T-helper 2 cell treated with Interferon-gamma antibody and Interleukin-4, amounts not matched to agents 100 ng/mL and 5 ng/mL, for 36 hours (primary cell): ENCODE measurements at regions not wholly inside any gene's neighbourhood (a gene's known extent, or its start where the extent isn't known, plus 50 kb on each side); places are given as distances from the start of the nearest gene placed in this dataset.
"Not testable (repeated sequence)": the region's sequence is repeated elsewhere in the genome, so short reads cannot be mapped to it uniquely, and the experiment has no call there.

Source experiments
- intact Hi-C: fragments of 100-400 bp; cut with micrococcal nuclease; formaldehyde crosslinking; loops from one replicate; pipeline ENCODE4 v1.15.1; 2023

DNA sequence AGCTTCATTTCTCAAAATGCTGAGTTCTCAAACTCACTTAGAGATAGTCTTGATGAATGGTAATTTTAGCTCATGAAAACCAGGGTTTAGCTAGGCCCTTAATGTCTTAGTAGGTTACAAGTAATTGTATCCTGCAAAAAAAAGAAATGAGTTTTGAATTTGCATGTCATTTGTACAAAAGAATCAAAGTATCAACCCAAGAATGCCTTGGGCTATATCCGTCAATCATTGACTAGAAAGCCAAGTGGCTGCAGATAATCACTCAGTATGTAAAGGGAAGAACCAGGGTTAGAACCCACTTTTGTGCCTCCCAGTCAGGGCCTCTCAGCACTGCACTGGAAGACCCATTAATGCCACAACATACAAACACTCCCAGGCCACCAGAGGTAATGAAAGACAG, 427.6 kb upstream of the MDFIC2 start:
- intact Hi-C loops, result no loop called here

DNA sequence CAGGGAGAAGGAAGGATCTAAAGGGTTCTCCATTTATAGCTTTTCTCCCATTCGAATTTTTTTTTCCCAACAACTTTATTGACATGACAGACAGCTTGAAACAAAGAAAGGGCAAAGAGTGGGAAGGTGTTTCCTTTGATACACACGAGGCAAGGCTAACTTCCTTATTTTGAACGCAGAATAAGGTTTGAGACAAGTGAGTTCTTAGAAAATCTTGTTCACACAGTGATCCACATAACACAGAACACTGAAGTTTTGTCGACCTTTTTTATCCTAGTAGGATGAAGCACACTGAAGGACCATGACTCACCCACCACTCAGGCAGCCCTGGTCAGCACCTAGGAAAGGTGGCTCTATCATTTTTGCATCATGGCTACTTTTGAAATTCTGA, 425.8 kb upstream of the MDFIC2 start:
- intact Hi-C loops, result no loop called here

- intact Hi-C loops, result no loop called here
Observed at GRCh38 chr3:70737666-70738290, 425.3 kb upstream of the MDFIC2 start.

- intact Hi-C loops, result no loop called here
Observed at GRCh38 chr3:70736009-70736408, 423.6 kb upstream of the MDFIC2 start.

- intact Hi-C loops, result no loop called here
Observed at GRCh38 chr3:70734756-70735155, 422.3 kb upstream of the MDFIC2 start.

DNA sequence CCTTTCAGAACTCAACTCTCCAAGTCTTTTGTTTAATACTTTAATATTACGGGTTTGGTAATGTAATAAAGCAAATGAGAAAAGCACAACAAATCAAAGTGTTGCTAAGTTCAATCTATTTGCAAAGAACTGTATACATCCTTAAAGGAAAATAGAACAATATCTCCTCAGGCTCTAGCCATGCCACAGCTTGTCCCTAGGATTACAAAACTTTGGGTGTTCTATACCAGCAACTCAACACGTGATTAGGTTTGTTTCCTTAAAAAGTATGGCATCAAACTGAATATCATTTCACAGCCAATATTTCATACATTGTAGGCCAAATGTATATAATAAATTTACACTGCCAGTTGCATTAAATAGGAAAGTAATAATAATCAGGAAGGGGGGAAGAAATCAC, 418.6 kb upstream of the MDFIC2 start:
- intact Hi-C loops, result no loop called here

DNA sequence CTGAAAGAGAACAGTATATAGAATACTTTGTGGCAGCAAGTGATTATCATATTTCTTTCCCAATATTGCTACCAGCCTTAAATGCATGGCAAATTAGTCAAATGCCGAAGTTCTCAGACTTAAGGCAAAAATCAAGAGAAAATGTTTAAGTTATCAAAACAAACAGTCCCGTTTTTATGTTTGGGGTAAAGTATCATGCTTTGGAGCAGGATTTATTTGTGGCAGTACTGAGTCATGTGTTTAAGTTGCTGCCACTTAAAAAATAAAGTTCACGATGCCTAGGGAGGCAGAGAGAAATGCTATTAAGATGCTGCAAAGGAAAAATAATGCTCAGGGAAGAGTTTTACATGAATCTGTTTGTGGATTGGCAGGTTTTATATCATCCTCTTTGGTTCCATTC, 417.4 kb upstream of the MDFIC2 start:
- intact Hi-C loops, result no loop called here

GRCh38 chr3:70728311-70728710, 415.9 kb upstream of the MDFIC2 start:
- intact Hi-C loops, result no loop called here

GRCh38 chr3:70726961-70727360, 414.5 kb upstream of the MDFIC2 start:
- intact Hi-C loops, result no loop called here

- intact Hi-C loops, result no loop called here
Observed at GRCh38 chr3:70726096-70726938, 413.9 kb upstream of the MDFIC2 start.

DNA sequence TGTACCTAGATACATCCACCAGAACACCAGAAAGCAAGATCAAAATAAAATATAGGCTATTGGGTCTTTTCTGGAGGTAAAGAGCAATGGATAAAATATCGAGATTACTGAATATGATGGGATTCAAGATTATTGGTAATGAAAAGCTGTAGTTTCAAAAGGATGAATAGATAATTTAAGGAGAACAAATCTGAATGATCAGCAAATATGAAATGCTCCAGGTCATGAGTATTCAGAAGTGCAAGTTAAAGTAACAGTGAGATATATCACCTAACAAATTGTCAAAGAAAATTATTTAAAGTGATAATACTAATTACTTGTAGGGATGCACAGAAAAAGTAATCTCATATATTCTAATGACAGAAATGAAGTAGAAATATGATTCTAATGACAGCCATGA, 409.6 kb upstream of the MDFIC2 start:
- intact Hi-C loops, result no loop called here

DNA sequence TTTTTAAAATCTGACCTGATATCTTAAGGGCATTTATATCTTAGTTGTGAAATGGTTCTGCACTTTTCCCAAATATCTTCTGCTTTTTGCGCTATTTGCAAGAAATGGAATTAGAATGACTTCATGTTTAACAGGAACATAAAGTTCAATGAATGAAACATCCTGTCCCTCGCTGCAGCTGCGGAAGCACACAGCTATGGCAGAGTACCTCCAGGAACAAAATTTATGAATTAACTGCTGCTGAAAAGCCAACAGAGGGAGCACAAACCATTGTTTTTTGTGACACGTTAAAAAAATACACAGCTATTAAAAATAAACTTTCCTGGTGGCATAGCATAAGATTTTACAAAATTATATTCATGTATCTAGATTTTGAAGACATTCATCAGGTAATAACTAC, 404.4 kb upstream of the MDFIC2 start:
- intact Hi-C loops, result no loop called here

DNA sequence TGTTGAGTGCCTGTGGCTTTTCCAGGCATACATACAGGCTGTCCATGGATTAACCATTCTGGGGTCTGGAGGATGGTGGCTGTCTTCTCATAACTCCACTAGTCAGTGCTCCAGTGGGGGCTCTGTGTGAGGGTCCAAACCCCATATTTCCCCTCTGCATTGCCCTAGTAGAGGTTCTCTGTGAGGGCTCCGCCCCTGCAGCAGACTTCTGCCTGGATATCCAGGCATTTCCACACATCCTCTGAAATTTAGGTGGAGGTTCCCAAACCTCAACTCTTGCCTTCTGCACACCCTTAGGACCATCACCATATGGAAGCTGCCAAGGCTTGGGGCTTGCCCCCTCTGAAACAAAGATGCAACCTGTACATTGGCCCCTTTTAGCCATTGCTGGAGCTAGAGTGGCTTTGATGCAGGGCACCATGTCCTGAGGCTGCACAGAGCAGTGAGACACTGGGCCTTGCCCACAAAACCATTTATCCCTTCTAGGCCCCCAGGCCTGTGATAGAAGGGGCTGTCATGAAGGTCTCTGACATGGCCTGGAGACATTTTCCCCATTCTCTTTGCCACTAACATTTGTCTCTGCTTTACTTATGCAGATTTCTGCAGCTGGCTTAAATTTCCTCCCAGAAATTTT, 400.1 kb upstream of the MDFIC2 start:
- intact Hi-C loops, result no loop called here

DNA sequence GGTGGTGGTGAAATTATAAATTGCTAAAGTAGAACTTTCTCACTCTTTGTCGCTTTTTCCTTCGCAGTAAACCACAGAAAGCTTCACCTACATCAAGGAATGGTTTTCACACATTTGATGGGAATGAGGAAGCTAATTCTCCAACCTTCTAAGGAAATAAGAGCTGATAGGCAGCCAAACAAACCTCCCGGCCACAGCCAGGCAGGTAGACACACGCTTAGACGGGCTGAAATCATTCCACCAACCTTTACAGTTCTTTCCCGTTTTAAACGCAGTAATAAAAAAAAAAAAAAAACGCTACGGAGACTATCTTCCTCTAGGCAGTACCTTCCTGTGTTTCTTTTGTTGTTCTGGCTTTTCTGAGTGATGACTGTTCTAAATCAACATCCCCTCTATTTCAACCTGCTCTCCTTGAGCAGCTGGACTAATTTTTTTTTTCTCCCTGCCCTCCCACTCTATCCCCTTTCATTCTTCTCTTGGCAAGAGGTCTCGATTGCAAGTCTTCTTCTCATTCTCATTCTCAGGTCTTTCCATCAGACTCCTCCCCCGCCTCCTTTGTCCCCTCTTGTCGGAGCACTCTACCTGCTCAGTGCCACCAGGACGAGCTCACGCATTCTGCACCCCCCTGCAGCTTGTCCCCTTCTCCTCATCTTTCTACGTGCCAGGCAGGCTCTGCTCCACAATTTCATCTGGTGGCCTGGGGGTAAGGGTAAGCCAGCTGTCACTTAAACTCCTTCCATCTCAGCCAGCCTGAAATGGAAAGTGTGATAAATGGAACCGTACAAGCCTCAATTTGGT, 391.1 kb upstream of the MDFIC2 start:
- intact Hi-C loops, result no loop called here

DNA sequence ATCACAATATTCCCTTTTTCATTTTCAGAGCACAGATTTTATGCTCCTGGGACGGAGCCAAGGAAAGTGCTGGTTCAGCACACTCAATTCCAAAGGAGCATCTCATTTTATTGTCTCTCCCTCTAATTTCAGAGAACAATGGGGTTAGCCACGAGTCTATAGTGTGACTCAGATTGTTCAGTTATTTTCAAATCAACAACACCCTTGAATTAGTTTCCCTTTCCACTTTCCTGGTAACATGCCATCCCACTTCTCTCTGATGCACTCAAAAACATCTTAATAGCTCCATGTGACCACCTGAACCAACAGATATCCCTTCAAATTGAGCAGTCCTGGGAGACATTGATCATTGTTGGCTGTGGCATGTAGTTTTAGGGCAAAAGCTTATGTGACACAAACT, 389.7 kb upstream of the MDFIC2 start:
- intact Hi-C loops, result no loop called here

DNA sequence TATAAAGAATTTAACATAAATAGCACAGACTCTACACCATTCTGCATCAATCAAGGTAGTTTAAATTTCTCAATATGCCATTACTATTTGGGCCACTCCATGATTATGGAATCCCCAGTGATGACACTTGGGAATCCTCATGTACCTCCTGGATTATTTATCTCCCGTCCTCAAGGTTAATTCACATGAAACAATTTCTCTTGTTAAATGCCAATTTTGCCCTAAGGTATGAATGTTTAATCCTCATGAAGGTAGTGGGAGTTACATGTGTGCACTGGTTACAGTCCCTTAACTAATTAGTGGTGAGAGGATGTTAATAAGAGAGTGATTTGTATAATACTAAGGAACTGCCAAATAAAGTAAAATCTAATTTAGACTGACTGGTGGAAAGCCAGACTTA, 372.3 kb upstream of the MDFIC2 start:
- intact Hi-C loops, result no loop called here

DNA sequence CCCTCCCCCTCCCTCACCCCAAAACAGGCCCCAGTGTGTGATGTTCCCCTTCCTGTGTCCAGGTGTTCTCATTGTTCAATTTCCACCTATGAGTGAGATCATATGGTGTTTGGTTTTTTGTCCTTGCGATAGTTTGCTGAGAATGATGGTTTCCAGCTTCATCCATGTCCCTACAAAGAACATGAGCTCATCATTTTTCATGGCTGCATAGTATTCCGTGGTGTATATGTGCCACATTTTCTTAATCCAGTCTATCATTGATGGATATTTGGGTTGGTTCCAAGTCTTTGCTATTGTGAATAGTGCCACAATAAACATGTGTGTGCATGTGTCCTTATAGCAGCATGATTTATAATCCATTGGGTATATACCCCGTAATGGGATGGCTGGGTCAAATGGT, 363.4 kb upstream of the MDFIC2 start:
- intact Hi-C loops, result not testable (repeated sequence)

DNA sequence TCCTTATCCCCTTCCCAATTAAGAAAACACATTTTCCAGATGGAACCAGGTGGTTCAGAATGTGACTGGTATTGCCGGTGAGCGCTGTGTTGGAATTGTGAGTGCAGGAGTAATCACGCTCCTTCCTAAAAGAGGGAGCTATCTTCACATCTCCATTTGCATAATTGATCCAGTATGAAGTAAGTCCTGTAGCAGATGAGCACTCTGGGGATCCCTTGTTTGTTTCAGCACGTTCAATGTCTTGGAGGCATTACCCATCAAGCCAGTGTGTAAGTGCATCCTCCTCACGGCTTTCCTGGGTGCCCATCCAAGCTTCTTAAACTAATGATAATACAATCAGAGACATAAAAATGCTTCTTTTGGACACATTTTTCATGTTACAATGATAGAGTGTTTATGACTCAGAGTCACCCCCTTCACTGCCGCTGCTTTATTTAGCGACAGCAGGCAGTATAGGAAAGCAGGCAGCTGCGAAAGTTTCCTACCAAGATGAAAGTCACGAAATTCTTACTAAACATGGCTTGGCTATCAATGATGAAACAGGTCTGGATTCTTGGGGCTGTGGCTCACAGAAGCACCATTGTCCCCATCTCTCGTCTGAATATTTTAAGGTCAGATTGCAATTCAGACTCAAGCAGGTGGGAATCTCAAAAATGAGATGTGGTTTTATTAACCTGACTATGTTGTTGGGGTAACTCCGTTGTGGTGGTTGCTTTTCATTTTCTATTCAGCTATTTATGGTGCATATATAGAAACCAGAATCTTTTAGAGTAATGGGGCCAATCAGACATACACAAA, 346.3 kb upstream of the MDFIC2 start:
- intact Hi-C loops, result no loop called here

DNA sequence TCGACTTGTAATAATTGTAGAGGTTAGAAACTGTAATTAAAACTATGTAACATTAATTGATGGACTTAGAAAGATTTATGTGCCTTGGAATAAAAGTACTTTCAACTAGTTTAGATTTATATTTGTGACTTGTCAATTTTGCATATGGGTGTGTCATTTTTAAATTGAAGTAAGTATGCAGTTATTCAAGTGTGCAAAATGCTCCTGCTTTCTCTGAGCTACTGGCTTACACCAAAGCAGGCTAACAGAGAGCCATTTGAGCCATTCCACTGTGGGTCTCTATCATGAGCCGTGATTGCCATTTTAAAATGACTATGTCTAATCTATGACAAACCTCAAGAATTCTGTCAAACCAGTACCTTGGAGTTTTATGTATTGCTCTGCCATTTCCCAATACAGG, 345.0 kb upstream of the MDFIC2 start:
- intact Hi-C loops, result no loop called here

GRCh38 chr3:70647823-70648222, 335.4 kb upstream of the MDFIC2 start:
- intact Hi-C loops, result no loop called here

DNA sequence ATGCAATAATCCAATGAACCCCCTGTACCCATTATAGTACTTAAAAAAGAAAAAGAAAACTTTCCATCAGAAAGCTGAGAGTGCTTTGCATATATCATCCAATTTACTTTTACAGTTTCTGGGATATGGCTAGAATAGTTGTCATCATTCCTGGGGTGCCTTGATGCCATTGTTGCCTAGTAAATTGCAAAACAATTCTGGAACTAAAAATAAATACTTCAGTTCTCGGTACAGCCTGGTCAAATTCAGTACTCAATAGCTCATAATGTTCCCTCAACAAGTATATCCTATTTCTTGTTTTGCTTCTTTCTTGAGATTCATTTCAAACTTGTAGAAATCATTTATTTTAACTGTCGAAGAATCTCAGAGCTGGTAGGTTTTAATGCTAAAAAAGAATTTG, 334.7 kb upstream of the MDFIC2 start:
- intact Hi-C loops, result no loop called here
